CD14-positive monocyte (primary cell): ENCODE measurements at regions not wholly inside any gene's neighbourhood (a gene's known extent, or its start where the extent isn't known, plus 50 kb on each side); places are given as distances from the start of the nearest gene placed in this dataset.

Experiments
- DNase-seq, 3 donors: peaks; one replicate each; pipeline ENCODE4 v3.0.0-alpha.2; 2011 to 2022
- H2AFZ ChIP-seq: 2 replicates; pipeline ENCODE4 v1.6.0; 2012; ENCODE audit warnings: mild to moderate bottlenecking, low read depth, low read length, inconsistent platforms; ENCODE audit not compliant: insufficient read depth, poor library complexity, severe bottlenecking
- H3K27ac ChIP-seq, 2 donors: 1 replicate in 1 of 2; 2 replicates in 1 of 2; pipeline ENCODE4 v1.5.1; 2012 to 2013; ENCODE audit warnings: low read length in 2 of 2, control low read depth in 1 of 2, inconsistent platforms in 1 of 2, low read depth in 1 of 2, mild to moderate bottlenecking in 1 of 2
- H3K27me3 ChIP-seq, 2 donors: one replicate each; pipeline versions ENCODE4 v1.6.0 to v1.6.1; 2011 to 2013; ENCODE audit warnings: low read length in 2 of 2; ENCODE audit not compliant: control insufficient read depth in 2 of 2, insufficient read depth in 2 of 2
- H3K36me3 ChIP-seq, 2 donors: replicated peaks in 1 of 2; 1 replicate in 1 of 2; 2 replicates in 1 of 2; pipeline versions ENCODE4 v1.5.1 to v1.6.1; 2012 to 2013; ENCODE audit warnings: low read length in 2 of 2, control low read depth in 1 of 2, inconsistent platforms in 1 of 2, mild to moderate bottlenecking in 1 of 2; ENCODE audit not compliant: insufficient read depth in 2 of 2, control insufficient read depth in 1 of 2
- H3K4me1 ChIP-seq, 2 donors: 1 replicate in 1 of 2; 2 replicates in 1 of 2; pipeline versions ENCODE4 v1.5.1 to v1.6.1; 2012 to 2013; ENCODE audit warnings: low read length in 2 of 2, control low read depth in 1 of 2, inconsistent platforms in 1 of 2, mild to moderate bottlenecking in 1 of 2, moderate library complexity in 1 of 2; ENCODE audit not compliant: insufficient read depth in 2 of 2, control insufficient read depth in 1 of 2
- H3K4me2 ChIP-seq: replicated peaks from 2 replicates; pipeline ENCODE3; 2012; ENCODE audit warnings: low read length, moderate library complexity, mild to moderate bottlenecking; ENCODE audit not compliant: poor library complexity, severe bottlenecking; ENCODE audit errors: extremely low read depth
- H3K4me3 ChIP-seq, 3 experiments: fragments of 200-600 bp in 1 of 3; sonication (generic) in 1 of 3; replicated peaks in 1 of 3; 1 replicate in 2 of 3; 2 replicates in 1 of 3; pipeline ENCODE4 v1.5.1; 2011 to 2013; ENCODE audit warnings: low read length in 3 of 3, mild to moderate bottlenecking in 3 of 3, control low read depth in 2 of 3, low read depth in 2 of 3, inconsistent platforms in 1 of 3, moderate library complexity in 1 of 3
- H3K79me2 ChIP-seq: 2 replicates; pipeline ENCODE4 v1.6.0; 2012; ENCODE audit warnings: mild to moderate bottlenecking, control low read depth, inconsistent platforms, low read length, moderate library complexity; ENCODE audit not compliant: insufficient read depth
- H3K9ac ChIP-seq: 2 replicates; pipeline ENCODE4 v1.6.0; 2017; ENCODE audit warnings: low read length, mild to moderate bottlenecking; ENCODE audit not compliant: insufficient read depth, poor library complexity, severe bottlenecking
- H3K9me3 ChIP-seq, 2 donors: replicated peaks in 1 of 2; 1 replicate in 1 of 2; 2 replicates in 1 of 2; pipeline versions ENCODE4 v1.5.1 to v1.6.1; 2012 to 2013; ENCODE audit warnings: low read length in 2 of 2, control low read depth in 1 of 2; ENCODE audit not compliant: control insufficient read depth in 1 of 2, insufficient read depth in 1 of 2
- H4K20me1 ChIP-seq: 2 replicates; pipeline ENCODE4 v1.6.0; 2012; ENCODE audit warnings: mild to moderate bottlenecking, low read length, control low read depth, moderate library complexity; ENCODE audit not compliant: insufficient read depth
- H3K27ac Mint-ChIP-seq, 7 donors: one replicate each; pipeline ENCODE4 v1.8.0; 2020; ENCODE audit warnings: mild to moderate bottlenecking in 7 of 7, mixed read lengths in 7 of 7, moderate library complexity in 6 of 7, inconsistent platforms in 2 of 7
- H3K27me3 Mint-ChIP-seq, 3 donors: one replicate each; pipeline ENCODE4 v1.8.0; 2021 to 2022; ENCODE audit warnings: low read depth in 3 of 3, mild to moderate bottlenecking in 3 of 3, mixed read lengths in 3 of 3, moderate library complexity in 3 of 3, inconsistent platforms in 1 of 3
- H3K36me3 Mint-ChIP-seq, 2 donors: one replicate each; pipeline ENCODE4 v1.8.0; 2020; ENCODE audit warnings: mixed read lengths in 2 of 2, inconsistent platforms in 1 of 2, mild to moderate bottlenecking in 1 of 2
- H3K4me1 Mint-ChIP-seq: one replicate; pipeline ENCODE4 v1.8.0; 2020; ENCODE audit warnings: mild to moderate bottlenecking, mixed read lengths
- H3K4me3 Mint-ChIP-seq, 2 donors: one replicate each; pipeline ENCODE4 v1.8.0; 2020; ENCODE audit warnings: mild to moderate bottlenecking in 2 of 2, mixed read lengths in 2 of 2, moderate library complexity in 1 of 2
- H3K9me3 Mint-ChIP-seq, 7 donors: one replicate each; pipeline ENCODE4 v1.8.0; 2020 to 2022; ENCODE audit warnings: mixed read lengths in 7 of 7, mild to moderate bottlenecking in 6 of 7, moderate library complexity in 6 of 7, inconsistent platforms in 2 of 7
- CTCF ChIP-seq: fragments of 200-600 bp; IDR thresholded peaks from one replicate; pipeline ENCODE4 v1.8.0; 2022; ENCODE audit warnings: antibody characterized with exemption, mild to moderate bottlenecking
- WGBS: methylation state at CpG from one replicate; pipeline ENCODE4 v1.1.5; 2013; ENCODE audit warnings: missing lambda C conversion rate; ENCODE audit not compliant: insufficient coverage; 5-methylcytosine and 5-hydroxymethylcytosine counted together
- intact Hi-C, 2 donors: fragments of 100-400 bp; cut with micrococcal nuclease; formaldehyde crosslinking; loops; one replicate each; pipeline versions ENCODE4 v1.15.0 to v1.15.1; 2023

DNA sequence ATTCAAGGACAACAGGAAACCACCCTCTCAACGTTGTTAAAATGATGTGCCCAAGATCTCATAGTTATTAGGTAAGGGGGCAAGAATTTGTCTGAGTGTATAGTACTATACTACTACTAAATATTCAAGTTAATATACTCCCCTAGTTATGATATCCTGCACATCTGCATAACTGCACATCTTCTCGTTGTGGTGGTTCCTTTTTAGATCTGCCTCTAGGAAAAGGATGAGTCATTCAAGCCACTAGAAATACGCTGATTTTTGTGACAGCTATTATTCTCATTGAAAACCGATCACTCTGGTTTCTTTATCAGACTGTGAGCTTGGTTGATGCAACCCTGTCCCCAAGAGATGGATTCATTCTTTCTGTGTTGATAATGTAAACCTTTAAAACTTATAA, 1067.0 kb upstream of the FANCL start:
- H3K9me3 ChIP-seq = no peaks in the 10 kb centered on the region
- no peaks in the 10 kb centered on the region for H4K20me1 ChIP-seq
- no peak overlapping the region for H3K4me3 ChIP-seq
- no peaks in the 10 kb centered on the region for H3K4me1 ChIP-seq
- Mint-ChIP-seq H3K36me3 (no peaks in the 10 kb centered on the region), H3K27ac (no peak overlapping the region), H3K4me3 (no peak overlapping the region), H3K27me3 (peaks cover 0 to 6% (median 0%) of the 10 kb centered on the region in 3 donors), H3K9me3 (no peaks in the 10 kb centered on the region), H3K4me1 (peaks cover 8% of the 10 kb centered on the region)
- H3K4me2 ChIP-seq = no peak overlapping the region
- no peak overlapping the region for H3K27ac ChIP-seq
- no peaks in the 10 kb centered on the region for H3K79me2 ChIP-seq
- H2AFZ ChIP-seq = no peak overlapping the region
- TF ChIP-seq CTCF = no peak
- no peak overlapping the region for H3K9ac ChIP-seq
- no CpG with 5 or more reads among the region's 4 CpGs for WGBS
- H3K36me3 ChIP-seq = no peaks in the 10 kb centered on the region
- no peaks in the 10 kb centered on the region for H3K27me3 ChIP-seq
- no peak for DNase-seq
- intact Hi-C loops = loop anchor here (10.0 kb wide), 2 partner anchors 1247 to 1277 kb away; partner anchors contain the start of gene BCL11A (in 1 of the 2)

DNA sequence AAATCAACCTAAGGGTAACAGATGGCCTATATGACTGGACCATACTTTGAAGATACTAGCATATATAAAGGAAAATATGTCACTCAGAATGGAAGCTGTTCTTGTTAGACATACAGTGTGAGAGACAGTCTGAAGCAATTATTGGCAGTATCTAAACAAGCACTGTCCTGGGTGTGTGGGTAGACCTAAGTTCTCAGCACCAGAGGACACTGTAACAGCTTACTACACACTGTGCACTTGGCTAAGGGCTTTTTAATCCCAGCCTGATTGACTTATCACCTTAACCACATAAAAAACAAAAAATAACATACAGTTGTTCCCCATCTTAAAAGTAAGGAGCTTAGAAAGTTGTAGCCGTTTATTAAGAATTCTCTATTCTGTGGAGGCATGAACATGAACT, 1066.1 kb upstream of the FANCL start:
- Mint-ChIP-seq H3K27me3 (peaks cover 0 to 6% (median 0%) of the 10 kb centered on the region in 3 donors), H3K27ac (no peak overlapping the region), H3K9me3 (no peaks in the 10 kb centered on the region), H3K36me3 (no peaks in the 10 kb centered on the region), H3K4me3 (no peak overlapping the region), H3K4me1 (peaks cover 8% of the 10 kb centered on the region)
- no peak for DNase-seq
- no peak for TF ChIP-seq CTCF
- no CpG with 5 or more reads among the region's 1 CpG for WGBS
- Histone ChIP-seq H3K9ac (no peak overlapping the region), H3K9me3 (no peaks in the 10 kb centered on the region), H3K4me3 (no peak overlapping the region), H3K4me1 (no peaks in the 10 kb centered on the region), H3K27me3 (no peaks in the 10 kb centered on the region), H3K36me3 (no peaks in the 10 kb centered on the region), H2AFZ (no peak overlapping the region), H3K27ac (no peak overlapping the region), H3K79me2 (no peaks in the 10 kb centered on the region), H4K20me1 (no peaks in the 10 kb centered on the region), H3K4me2 (no peak overlapping the region)
- intact Hi-C loops = loop anchor here (10.0 kb wide), 2 partner anchors 1248 to 1278 kb away; partner anchors contain the start of gene BCL11A (in 1 of the 2)
